SJCRH30 (cell line): ENCODE measurements at regions not wholly inside any gene's neighbourhood (a gene's known extent, or its start where the extent isn't known, plus 50 kb on each side); places are given as distances from the start of the nearest gene placed in this dataset.

Experiments used
- DNase-seq, 2 experiments: peaks; one replicate each; pipeline ENCODE4 v3.0.0-alpha.2; 2015 to 2020
- H3K27ac ChIP-seq: fragments of 250-450 bp; sonication (Bioruptor Pico); 2 replicates; pipeline ENCODE4 v1.5.1; 2020; ENCODE audit warnings: mild to moderate bottlenecking, moderate library complexity
- H3K27me3 ChIP-seq: fragments of 250-450 bp; sonication (Bioruptor Pico); 2 replicates; pipeline ENCODE4 v1.5.1; 2020; ENCODE audit warnings: mild to moderate bottlenecking, moderate library complexity
- H3K36me3 ChIP-seq: fragments of 250-450 bp; sonication (Bioruptor Pico); 2 replicates; pipeline ENCODE4 v1.5.1; 2020; ENCODE audit warnings: mild to moderate bottlenecking, moderate library complexity
- H3K4me1 ChIP-seq: fragments of 250-450 bp; sonication (Bioruptor Pico); 2 replicates; pipeline ENCODE4 v1.5.1; 2020; ENCODE audit warnings: mild to moderate bottlenecking, moderate library complexity
- H3K4me3 ChIP-seq: fragments of 250-450 bp; sonication (Bioruptor Pico); 2 replicates; pipeline ENCODE4 v1.5.1; 2020; ENCODE audit warnings: mild to moderate bottlenecking, moderate library complexity
- H3K9me3 ChIP-seq: fragments of 250-450 bp; sonication (Bioruptor Pico); replicated peaks from 2 replicates; pipeline ENCODE4 v1.5.1; 2020; ENCODE audit warnings: mild to moderate bottlenecking, moderate library complexity

DNA sequence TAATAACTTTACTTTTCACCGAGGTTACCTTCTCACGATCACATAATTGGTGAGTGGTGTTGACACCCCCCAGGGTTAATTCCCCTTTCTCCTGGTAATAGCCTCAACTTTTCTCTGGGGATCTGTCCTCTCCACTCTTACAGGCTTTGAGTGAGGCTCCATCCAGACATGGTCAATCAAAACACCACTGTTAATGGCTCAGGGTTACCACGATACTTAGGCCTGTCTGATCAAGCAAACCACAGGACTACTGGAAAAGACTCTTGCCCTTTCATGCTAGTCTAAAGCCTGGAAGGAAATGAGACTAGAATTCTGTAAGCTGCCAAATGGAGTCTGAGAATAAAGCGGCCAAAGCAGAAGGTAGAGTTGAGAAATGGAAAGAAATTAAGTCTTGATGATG is 56.5 kb upstream of the STT3B start:
- H3K4me3 ChIP-seq, result no peak overlapping the region
- H3K36me3 ChIP-seq, result no peaks in the 10 kb centered on the region
- H3K27me3 ChIP-seq, result no peaks in the 10 kb centered on the region
- no peaks in the 10 kb centered on the region for H3K9me3 ChIP-seq
- no peak for DNase-seq
- H3K27ac ChIP-seq, result no peak overlapping the region
- H3K4me1 ChIP-seq, result no peaks in the 10 kb centered on the region

DNA sequence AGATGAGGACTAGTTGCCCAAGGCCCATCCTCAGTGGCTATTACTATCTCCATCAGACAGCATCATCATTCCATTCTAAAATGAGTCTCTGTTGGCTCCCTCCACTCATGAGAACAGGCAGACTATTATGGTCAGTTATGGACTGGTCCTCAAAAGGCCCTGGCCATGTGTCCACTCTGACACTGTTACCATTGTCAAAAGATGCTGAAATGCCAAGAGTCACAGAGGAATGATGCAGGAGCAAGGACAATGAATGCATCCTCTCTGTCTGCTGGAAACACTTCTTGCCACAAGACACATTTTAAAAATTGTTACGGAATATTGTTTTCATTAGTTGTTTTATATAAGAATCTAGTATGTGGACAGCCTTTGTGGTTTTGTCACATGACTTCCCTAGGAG is 53.3 kb upstream of the STT3B start:
- no peaks in the 10 kb centered on the region for H3K4me1 ChIP-seq
- no peak overlapping the region for H3K4me3 ChIP-seq
- no peak overlapping the region for H3K27ac ChIP-seq
- H3K27me3 ChIP-seq, result no peaks in the 10 kb centered on the region
- DNase-seq, result no peak
- no peaks in the 10 kb centered on the region for H3K9me3 ChIP-seq
- H3K36me3 ChIP-seq, result no peaks in the 10 kb centered on the region

GRCh38 chr3:31481697-31482096 is 51.0 kb upstream of the STT3B start:
- no peak overlapping the region for H3K27ac ChIP-seq
- H3K27me3 ChIP-seq, result no peaks in the 10 kb centered on the region
- H3K4me3 ChIP-seq, result no peak overlapping the region
- no peaks in the 10 kb centered on the region for H3K9me3 ChIP-seq
- DNase-seq, result no peak
- H3K36me3 ChIP-seq, result no peaks in the 10 kb centered on the region
- H3K4me1 ChIP-seq, result no peaks in the 10 kb centered on the region

DNA sequence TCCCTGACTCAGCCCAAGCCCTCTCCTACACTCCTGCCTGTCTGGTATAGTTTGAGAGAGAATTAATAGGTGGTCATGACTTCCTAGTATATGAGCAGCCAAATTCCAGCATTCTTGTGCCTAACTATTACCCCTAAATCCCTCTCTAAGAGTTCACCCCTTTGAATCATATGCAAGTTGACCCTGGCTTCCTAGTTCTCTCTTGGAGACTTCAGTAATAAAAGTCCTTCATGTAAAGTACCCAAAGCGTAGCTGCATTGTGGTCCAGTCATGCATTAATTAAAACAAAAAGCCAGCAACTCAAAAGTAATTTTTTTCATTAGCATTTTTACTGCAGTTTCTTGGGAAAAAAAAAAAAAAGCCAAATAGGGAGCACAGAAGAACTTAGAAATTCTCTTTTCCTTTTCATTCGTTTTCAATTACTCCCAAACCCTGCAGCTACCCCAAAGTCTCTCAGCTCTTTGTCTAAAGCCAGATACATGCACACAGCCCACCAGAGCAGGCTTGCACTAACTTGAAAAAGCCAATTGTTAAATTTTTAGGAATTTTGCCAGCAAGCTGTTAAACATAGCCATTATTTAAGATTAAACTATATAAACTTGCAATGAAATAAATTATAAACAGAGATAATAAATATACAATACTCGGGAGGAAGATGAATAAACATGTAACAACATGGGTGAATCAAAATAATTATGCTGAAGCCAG is 50.1 kb upstream of the STT3B start:
- H3K27me3 ChIP-seq, result no peaks in the 10 kb centered on the region
- H3K27ac ChIP-seq, result no peak overlapping the region
- no peaks in the 10 kb centered on the region for H3K36me3 ChIP-seq
- no peaks in the 10 kb centered on the region for H3K4me1 ChIP-seq
- no peak for DNase-seq
- no peak overlapping the region for H3K4me3 ChIP-seq
- no peaks in the 10 kb centered on the region for H3K9me3 ChIP-seq
